Type B pancreatic cell (in vitro differentiated cells): ENCODE measurements at regions not wholly inside any gene's neighbourhood (a gene's known extent, or its start where the extent isn't known, plus 50 kb on each side); places are given as distances from the start of the nearest gene placed in this dataset.

Experiments used
- DNase-seq: peaks from one replicate; pipeline ENCODE4 v3.0.0; 2021; ENCODE audit warnings: mixed read lengths; ENCODE audit not compliant: unreplicated experiment; ENCODE audit errors: extremely low spot score
- H3K27ac Mint-ChIP-seq: 2 replicates; pipeline ENCODE4 v1.8.0; 2021; ENCODE audit warnings: mild to moderate bottlenecking, mixed read lengths
- H3K27me3 Mint-ChIP-seq: 2 replicates; pipeline ENCODE4 v1.8.0; 2021; ENCODE audit warnings: mixed read lengths
- H3K36me3 Mint-ChIP-seq: 2 replicates; pipeline ENCODE4 v1.8.0; 2021; ENCODE audit warnings: mixed read lengths
- H3K4me1 Mint-ChIP-seq: one replicate; pipeline ENCODE4 v1.8.0; 2021; ENCODE audit warnings: mixed read lengths; ENCODE audit not compliant: unreplicated experiment
- H3K4me3 Mint-ChIP-seq: 2 replicates; pipeline ENCODE4 v1.8.0; 2021; ENCODE audit warnings: mild to moderate bottlenecking, mixed read lengths
- H3K9me3 Mint-ChIP-seq: 2 replicates; pipeline ENCODE4 v1.8.0; 2021; ENCODE audit warnings: mixed read lengths
- TF ChIP-seq, protein P1 (sequence below): fragments of 200-600 bp; sonication (generic); conservative IDR thresholded peaks from 2 replicates; pipeline ENCODE4 v1.5.0; 2021; ENCODE audit warnings: antibody characterized with exemption, mild to moderate bottlenecking

DNA sequence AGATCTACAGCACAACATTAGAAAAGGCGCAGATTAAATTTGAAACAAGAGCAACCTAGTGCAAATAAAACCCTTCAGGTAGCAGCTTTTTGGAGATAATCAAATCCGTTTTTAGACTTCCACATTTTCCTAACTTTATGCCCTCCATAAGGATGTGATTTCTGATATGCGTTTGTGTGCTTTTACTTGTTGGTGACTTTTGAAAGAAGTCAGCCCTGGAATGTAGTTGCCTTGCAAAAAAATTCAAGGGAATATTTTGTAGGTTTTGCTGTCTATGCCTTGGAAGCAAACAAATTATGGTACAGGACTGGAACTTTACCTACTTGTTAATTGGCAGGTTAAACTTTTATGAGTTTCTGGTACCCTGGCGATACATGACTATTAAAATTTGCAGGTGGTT is 86.7 kb upstream of the HDAC9 start:
- no peaks in the 10 kb centered on the region for H3K4me1 Mint-ChIP-seq
- H3K27ac Mint-ChIP-seq: no peak overlapping the region
- TF ChIP-seq, protein P1, sequence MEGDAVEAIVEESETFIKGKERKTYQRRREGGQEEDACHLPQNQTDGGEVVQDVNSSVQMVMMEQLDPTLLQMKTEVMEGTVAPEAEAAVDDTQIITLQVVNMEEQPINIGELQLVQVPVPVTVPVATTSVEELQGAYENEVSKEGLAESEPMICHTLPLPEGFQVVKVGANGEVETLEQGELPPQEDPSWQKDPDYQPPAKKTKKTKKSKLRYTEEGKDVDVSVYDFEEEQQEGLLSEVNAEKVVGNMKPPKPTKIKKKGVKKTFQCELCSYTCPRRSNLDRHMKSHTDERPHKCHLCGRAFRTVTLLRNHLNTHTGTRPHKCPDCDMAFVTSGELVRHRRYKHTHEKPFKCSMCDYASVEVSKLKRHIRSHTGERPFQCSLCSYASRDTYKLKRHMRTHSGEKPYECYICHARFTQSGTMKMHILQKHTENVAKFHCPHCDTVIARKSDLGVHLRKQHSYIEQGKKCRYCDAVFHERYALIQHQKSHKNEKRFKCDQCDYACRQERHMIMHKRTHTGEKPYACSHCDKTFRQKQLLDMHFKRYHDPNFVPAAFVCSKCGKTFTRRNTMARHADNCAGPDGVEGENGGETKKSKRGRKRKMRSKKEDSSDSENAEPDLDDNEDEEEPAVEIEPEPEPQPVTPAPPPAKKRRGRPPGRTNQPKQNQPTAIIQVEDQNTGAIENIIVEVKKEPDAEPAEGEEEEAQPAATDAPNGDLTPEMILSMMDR: no peak
- no peak overlapping the region for H3K4me3 Mint-ChIP-seq
- no peaks in the 10 kb centered on the region for H3K27me3 Mint-ChIP-seq
- H3K9me3 Mint-ChIP-seq: no peaks in the 10 kb centered on the region
- no peak for DNase-seq
- H3K36me3 Mint-ChIP-seq: no peaks in the 10 kb centered on the region

DNA sequence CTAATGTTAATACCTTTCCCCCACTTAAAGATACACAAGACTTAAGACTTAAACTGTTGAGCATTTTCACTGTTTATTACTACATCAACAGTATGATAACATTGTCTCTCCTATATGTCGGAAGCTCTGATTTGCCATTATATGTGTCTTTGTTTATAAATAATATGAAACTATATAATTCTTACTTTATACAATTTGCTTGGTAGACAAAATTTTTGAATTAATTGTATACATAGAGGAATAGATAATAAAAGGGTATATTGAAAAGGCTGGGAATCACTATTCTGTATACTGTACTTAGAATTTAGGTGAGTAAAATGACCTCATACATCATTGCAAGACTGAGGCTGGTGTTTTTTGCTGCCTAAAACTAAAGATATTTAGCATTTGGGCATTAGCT is 82.1 kb upstream of the HDAC9 start:
- TF ChIP-seq, protein P1: no peak
- no peak overlapping the region for H3K4me3 Mint-ChIP-seq
- H3K9me3 Mint-ChIP-seq: peaks cover 5% of the 10 kb centered on the region
- H3K27me3 Mint-ChIP-seq: no peaks in the 10 kb centered on the region
- no peak for DNase-seq
- no peaks in the 10 kb centered on the region for H3K36me3 Mint-ChIP-seq
- H3K27ac Mint-ChIP-seq: no peak overlapping the region
- H3K4me1 Mint-ChIP-seq: no peaks in the 10 kb centered on the region

DNA sequence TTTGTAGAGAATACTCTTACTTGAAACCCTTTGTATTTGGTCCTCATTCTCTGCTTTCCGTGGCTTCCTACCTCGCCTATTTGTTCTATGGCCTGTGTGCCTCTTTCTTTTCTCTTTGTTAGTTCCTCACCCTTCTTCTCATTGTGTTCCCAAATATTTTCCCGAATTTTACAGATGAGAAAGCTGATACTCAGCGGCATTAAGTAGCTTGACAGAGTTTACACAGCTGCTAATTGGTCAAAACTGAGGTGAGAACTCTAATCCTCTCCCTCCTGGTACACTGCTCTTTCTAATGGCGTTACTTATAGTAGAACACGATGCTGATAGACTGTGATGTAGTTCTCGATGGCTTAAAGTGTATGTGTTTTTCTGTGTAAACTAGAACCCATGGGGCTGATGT is 80.7 kb upstream of the HDAC9 start:
- no peak for DNase-seq
- Mint-ChIP-seq H3K36me3 (no peaks in the 10 kb centered on the region), H3K9me3 (peaks cover 5% of the 10 kb centered on the region), H3K4me1 (peaks cover 7% of the 10 kb centered on the region), H3K27me3 (no peaks in the 10 kb centered on the region), H3K27ac (no peak overlapping the region), H3K4me3 (no peak overlapping the region)
- TF ChIP-seq, protein P1: no peak

DNA sequence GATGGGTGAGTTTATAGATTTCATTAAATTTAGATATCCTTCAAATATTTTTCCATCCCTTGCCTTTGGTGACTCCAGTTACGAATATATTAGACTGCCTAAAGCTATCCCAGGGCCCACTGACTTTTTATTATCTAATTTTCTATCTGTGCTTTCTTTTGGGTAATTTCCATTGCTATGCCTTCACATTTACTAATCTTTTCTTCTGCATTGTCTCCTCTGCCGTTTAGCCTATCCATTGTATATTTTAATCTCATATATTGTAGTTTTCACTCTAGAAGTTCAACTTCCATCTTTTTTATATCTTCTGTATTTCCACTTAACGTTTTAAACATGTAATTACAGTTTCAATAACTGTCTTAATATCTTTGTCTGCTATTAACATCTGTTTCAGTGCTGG is 78.6 kb upstream of the HDAC9 start:
- Mint-ChIP-seq H3K27me3 (no peaks in the 10 kb centered on the region), H3K4me1 (peaks cover 15% of the 10 kb centered on the region), H3K9me3 (peaks cover 5% of the 10 kb centered on the region), H3K27ac (no peak overlapping the region), H3K4me3 (no peak overlapping the region), H3K36me3 (no peaks in the 10 kb centered on the region)
- DNase-seq: no peak
- TF ChIP-seq, protein P1: no peak

DNA sequence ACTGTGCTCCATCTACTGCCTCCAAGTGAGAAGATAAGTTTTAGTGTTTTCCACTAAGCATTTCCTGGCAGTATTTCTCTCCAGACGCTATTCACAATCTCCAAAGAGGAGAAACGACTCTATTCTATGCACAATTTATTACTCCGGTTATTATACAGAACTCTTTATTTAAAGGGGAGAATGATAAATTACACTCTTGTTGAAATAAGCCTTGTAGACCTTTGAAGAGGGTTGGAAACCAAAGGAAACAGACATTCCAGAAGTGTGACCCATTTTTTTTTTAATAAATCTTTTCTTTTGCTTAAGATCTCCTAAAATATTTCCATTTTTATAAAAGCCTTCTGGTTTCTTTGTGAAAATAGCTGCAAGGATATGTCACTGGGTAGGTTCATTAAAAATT is 76.1 kb upstream of the HDAC9 start:
- TF ChIP-seq, protein P1: no peak
- H3K9me3 Mint-ChIP-seq: peaks cover 5% of the 10 kb centered on the region
- peaks cover 22% of the 10 kb centered on the region for H3K4me1 Mint-ChIP-seq
- H3K27ac Mint-ChIP-seq: peak overlapping the region; percentile 25
- no peak for DNase-seq
- H3K27me3 Mint-ChIP-seq: no peaks in the 10 kb centered on the region
- no peaks in the 10 kb centered on the region for H3K36me3 Mint-ChIP-seq
- H3K4me3 Mint-ChIP-seq: no peak overlapping the region

DNA sequence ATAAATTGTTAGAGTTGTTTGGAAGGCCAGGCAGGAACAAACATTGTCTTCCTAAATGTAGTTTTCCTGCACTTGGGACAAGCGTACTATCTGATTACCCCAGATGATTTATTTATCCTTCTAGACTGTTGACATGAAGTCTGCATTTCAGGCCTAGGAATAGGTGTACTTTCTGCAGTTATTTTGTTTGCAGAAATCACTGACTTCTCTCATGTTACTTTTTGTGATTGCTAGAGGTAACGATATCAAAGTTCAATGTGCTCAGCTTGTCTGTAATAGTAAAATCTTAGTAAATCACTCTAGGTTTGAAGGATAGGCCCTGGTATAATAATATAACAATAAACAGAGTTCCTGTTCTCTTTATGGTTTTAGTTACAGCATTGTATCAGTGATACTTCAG is 75.4 kb upstream of the HDAC9 start:
- no peak overlapping the region for H3K4me3 Mint-ChIP-seq
- TF ChIP-seq, protein P1: no peak
- H3K27ac Mint-ChIP-seq: peak overlapping the region; percentile 25
- H3K9me3 Mint-ChIP-seq: peaks cover 5% of the 10 kb centered on the region
- no peaks in the 10 kb centered on the region for H3K36me3 Mint-ChIP-seq
- no peak for DNase-seq
- H3K27me3 Mint-ChIP-seq: no peaks in the 10 kb centered on the region
- peaks cover 22% of the 10 kb centered on the region for H3K4me1 Mint-ChIP-seq
